ENCODE measurements at regions not wholly inside any gene's neighbourhood (a gene's known extent, or its start where the extent isn't known, plus 50 kb on each side); places are given as distances from the start of the nearest gene placed in this dataset.

DNA sequence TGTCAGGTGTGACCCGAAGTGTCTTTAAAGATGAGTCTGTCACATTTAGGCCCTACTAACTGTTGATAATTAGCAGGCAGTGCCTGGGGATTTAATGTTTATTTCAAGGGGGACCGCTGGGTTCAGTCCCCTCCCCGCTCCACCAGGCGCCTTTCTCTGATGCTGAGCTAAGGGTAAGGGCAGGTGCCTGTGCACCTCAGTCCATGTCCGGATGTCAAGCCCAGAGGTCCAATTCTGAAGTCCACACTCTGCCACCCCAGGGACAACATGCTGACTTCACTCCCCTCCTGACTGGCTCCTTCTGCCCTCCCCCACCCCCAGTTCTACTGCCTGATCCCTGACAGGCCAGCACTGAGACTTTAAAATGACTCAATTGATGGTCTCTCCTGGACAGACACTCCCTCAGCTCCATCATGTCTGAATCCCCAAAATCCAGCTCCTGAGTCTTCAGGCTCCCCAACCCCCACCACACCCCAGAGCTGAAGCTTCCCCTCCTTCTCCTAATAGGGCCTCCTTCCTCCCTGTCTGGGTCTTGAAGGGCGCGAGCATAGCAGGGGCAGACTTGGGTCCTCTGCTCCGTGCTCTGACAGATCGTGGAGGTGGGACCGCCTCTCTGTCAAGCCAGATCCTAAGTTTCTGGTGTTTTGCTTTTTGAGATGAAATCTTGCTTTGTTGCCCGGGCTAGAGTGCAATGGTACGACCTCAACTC is 49.8 kb upstream of the ANO1 start:
- no peak for DNase-seq (ENCODE audit: low spot score)
